ENCODE measurements at regions not wholly inside any gene's neighbourhood (a gene's known extent, or its start where the extent isn't known, plus 50 kb on each side); places are given as distances from the start of the nearest gene placed in this dataset.

DNA sequence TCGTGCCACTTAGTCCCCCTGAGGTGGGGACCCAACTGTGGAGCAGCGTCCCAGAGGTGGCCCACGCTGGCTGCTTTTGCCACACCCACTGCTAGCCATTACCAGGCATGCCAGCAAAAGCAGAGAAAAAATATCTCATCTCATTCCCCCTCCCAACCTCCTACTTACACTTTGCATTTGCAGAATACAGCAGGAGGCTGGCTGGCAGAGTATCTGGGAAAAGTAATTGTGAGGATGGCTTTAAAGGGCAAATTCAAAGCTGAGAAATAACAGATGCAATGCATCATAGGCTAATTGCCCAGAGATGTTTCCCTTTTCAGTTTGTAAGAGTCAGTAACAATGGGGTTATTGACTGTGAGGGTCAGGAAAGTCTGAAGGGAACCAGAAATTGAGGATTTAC, 438.1 kb upstream of the DSEL start:
- no peak for DNase-seq

- DNase-seq = no peak
These were observed 434.6 kb upstream of the DSEL start for GRCh38 chr18:67951137-67951536.

GRCh38 chr18:67938660-67939059, 422.1 kb upstream of the DSEL start:
- no peak for DNase-seq

- DNase-seq = no peak
These were observed 419.1 kb upstream of the DSEL start for GRCh38 chr18:67935638-67936037.

- no peak for DNase-seq
These were observed 416.8 kb upstream of the DSEL start for GRCh38 chr18:67933271-67933670.

DNA sequence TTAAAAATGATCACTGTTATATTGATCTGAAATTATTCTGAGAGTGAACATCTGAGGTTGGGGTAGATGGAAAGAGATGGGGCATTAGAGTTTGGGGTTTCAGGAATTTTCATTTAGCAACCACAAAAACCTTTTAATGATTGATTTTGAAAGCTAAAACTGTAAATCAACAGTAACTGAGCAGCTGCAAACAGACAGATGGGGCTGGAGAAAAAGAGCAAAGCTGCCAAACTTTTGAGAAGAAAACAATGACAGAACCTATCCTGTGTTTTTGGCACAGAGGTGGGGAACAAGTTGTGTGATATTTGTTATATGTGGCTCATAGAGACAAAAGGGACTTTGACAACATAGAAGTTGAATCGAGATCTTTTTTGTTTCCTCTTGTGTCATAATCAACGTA, 415.8 kb upstream of the DSEL start:
- no peak for DNase-seq

GRCh38 chr18:67926929-67927864, 410.7 kb upstream of the DSEL start:
- DNase-seq = no peak

DNA sequence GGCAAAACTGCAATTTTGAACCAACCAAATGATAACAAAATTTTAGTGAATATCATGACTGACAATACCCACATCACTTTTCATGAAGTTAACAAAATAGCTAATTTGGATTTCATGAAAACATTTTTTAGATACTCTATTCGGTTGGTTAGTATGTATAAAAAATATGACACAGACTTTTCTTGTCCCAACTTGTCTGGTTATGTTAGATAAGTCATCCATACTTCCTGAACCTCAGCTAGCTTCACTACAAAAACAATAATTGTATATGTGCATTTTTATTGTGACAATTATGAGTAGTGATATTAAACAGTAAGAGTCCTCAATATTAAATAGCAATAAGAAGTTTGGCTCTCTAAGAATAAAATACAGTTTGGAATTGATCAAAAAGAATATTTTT, 408.1 kb upstream of the DSEL start:
- no peak for DNase-seq

DNA sequence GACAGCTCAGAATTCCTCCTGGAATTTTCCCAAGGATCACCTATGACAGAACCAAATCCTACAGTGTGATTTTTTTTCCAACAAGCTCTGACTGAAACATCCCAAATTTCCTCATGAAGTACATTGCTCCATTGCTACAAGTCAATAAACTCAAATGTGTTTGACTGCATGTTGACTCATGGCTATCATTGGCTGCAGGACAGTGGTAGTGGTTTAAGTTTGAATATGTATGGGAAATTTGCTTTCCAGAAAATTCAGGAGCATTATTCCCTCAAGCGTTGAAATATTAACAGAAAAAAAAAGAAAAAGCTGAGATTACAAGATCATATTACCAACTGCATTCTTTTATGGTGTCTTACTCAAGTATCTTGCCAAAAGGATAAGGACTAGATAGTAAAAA, 402.8 kb upstream of the DSEL start:
- no peak for DNase-seq

DNA sequence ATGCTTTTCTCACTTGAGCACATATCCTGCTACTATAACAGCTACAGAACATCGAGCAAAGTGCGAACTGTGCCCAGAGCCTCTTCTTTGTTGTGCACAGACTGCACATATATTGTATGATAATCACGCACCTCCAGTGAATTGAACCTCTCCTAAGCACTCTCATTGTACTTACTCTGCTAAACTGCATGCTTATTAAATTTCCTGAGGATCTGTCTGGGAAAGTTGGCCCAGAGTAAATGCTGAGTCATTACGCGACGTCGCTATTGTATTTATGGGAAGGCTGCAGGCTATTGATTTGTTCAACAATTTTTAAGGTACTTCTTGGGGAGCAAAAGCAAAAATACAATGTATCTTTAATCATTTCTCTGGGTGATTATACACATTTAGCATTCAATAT, 399.6 kb upstream of the DSEL start:
- no peak for DNase-seq

- no peak for DNase-seq
These were observed 396.5 kb upstream of the DSEL start for GRCh38 chr18:67913040-67913439.

DNA sequence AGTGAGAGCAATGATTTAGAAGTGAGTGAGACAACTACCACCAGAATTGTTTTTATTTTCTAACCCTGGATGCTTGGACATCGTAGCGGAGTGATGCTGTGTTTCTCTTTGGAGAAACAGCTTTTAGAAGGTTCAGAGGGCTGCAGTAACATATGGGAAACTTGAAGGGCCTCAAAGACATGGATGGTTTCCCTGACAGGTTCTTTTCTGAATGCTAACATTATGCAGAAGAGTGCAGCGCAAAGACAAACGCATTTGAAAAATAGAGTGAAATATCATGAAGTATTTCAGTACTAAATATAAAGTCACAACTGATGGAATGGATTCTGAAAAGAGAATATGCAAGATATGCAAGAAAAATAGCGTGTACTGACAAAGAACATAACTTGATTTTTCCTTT, 385.1 kb upstream of the DSEL start:
- no peak for DNase-seq

DNA sequence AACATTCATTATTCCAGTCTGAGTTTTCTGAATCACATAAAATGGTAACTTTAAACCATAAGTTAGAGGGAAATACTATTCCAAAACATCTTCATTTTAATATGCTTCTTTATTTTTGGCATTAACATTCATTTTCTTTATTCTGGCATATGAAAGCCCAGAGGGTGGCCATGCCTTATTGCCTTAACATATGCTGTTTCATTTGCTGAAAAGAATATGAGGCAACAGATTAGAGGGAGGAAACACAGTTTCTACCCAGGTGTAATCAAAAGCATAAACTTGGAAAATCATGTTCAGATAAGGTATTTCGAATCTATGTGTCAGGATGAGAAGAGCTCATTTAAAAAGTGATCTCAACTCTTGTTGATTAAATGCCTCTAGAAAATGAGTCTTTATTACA, 379.9 kb upstream of the DSEL start:
- peak in 1 of 2 experiments; percentile 50 for DNase-seq

GRCh38 chr18:67893916-67894315, 377.4 kb upstream of the DSEL start:
- DNase-seq = no peak

DNA sequence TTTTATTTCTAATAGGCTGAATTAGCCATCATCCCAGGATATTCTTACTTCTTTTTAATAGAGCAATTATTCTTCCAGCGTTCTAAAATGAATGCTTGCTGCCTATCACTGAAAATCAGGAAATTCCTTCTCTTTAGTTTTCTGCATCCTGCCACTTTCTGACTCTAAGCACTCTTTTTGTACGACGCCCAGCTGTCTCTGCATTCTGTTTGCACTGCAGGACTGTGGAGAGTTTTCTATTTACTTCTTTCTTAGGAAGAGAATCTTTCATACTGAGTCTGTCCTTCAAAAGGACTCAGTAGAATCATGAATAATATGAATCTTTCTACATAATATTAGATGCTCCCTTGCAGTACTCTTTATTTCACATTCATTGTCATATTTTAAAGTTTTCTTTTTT, 360.4 kb upstream of the DSEL start:
- DNase-seq = no peak

DNA sequence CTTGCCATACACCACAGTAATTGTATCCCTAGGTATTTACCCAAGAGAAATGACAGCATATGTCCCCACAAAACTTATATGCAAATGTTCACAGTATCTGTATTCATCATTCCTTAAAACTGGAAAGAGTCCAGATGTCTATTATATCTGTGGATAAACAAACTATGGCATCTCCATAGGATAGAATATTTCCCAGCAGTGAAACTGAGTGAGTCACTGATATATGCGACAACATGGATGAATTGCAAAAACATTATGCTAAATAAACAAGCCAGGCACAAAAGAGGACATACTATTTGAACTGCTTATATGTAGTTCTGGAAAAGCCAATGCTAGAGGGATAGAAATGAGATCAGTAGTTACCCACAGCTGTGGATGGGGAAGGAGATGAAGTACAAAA, 359.4 kb upstream of the DSEL start:
- no peak for DNase-seq

GRCh38 chr18:67875060-67875459, 358.5 kb upstream of the DSEL start:
- DNase-seq = no peak

GRCh38 chr18:67865400-67865799, 348.9 kb upstream of the DSEL start:
- DNase-seq = no peak

DNA sequence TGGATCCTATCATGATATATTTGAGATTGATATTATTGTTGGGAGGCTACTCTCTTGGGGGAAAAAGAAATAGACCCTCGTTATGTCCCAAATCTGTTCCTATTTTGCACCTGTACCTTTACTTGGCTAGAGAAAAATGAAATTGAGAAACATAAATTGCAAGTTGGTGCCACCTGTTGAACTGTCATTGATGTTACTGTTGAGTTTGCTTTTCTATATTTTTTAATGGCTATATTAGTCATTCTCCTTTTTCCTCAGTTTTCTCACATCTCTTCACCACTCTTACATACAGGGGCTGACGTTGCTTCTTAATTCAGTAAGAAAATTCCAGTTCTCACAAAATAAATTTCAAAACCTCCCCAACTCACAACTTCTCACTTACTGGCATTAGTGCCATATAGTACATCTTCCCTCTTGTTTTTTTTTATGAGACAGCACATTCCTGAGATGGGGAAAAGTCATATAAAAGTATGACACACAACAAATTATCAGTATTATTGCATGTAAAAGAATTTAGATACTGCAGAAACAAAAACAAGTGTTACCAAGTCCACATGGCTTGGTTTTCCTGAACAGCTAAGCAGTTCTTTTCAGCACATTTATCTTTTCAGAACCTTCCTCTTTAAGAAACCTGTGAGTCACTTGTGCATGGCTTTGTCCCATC, 348.3 kb upstream of the DSEL start:
- DNase-seq = no peak

- DNase-seq = no peak
These were observed 345.5 kb upstream of the DSEL start for GRCh38 chr18:67862069-67862468.

DNA sequence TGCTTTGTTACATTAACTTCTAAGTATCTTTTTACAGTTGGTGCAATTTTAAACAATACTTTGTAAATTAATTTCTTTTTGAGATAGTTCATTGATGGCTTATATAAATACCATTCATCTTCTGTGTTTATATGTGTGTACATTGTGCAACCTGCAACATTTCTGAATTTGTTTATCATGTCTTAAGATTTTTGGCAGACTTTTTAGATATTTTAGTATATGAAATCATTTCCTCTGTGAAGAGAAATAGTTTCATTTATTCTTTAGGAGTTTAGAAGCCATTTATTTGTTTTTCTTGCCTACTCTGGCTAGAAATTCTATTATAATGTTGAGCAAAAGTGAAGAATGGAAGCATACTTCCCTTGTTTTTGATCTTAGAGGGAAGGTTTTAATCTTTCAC, 337.8 kb upstream of the DSEL start:
- no peak for DNase-seq

DNA sequence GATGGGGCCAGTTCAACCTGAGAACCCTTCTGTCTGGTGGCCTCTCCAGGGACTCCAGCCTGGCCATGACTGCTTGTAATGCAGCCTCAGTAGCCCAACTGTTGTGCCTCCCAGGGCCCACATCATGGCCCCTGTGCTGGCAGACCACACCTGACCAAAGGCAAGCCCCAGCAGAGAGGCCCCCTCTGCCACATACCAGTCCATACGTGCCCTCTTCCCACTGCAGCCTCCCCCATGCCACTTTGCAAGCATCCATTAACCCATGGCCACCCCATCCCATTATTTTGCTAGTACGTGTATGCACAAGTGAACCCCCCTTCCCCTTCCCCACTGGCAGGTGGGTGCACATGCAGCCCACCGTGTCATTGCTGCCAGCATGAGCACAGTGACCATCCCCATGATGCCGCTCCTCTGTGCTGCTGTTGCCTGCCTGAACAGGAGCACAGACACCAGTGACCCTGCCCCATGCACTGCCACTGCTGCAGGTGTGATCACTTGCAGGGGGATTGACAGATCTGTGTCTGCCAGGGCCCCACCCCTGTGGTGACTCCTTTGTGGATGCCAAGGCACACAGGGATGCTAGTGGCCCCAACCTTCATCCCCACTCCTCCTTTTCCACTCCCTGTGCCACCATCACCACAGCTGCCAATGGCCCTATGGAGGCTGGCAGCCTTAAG, 330.0 kb upstream of the DSEL start:
- DNase-seq = no peak

DNA sequence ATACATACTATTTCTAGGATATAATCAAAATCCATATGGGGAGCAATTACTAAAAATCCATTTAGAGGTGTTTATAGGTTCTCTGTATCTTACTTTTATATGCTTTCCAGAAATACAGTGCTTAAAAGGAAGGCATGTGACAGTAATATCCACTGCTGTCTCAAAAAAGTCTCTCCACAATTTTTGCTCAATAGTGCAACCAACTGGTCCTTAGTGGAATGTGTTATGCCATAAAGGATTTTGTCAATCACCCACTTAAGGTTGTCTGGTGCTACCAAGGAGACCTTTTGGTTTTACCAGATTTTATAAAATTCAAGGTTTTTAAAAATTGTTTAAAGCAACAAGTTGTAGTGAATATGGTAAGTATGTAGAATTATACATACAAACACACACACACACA, 328.5 kb upstream of the DSEL start:
- no peak for DNase-seq

- no peak for DNase-seq
These were observed 323.9 kb upstream of the DSEL start for GRCh38 chr18:67840379-67840778.
